Mesothelial cell of epicardium (in vitro differentiated cells): ENCODE measurements at regions not wholly inside any gene's neighbourhood (a gene's known extent, or its start where the extent isn't known, plus 50 kb on each side); places are given as distances from the start of the nearest gene placed in this dataset.

Source experiments
- DNase-seq, 2 experiments: peaks; one replicate each; pipeline ENCODE4 v3.0.0; 2021; ENCODE audit warnings: low spot score in 2 of 2; ENCODE audit not compliant: unreplicated experiment in 2 of 2
- H3K27ac Mint-ChIP-seq: 2 replicates; pipeline ENCODE4 v1.8.0; 2021; ENCODE audit warnings: mixed read lengths
- H3K27me3 Mint-ChIP-seq: 2 replicates; pipeline ENCODE4 v1.8.0; 2021; ENCODE audit warnings: low read depth, mixed read lengths
- H3K36me3 Mint-ChIP-seq: 2 replicates; pipeline ENCODE4 v1.8.0; 2021; ENCODE audit warnings: mixed read lengths
- H3K4me1 Mint-ChIP-seq: 2 replicates; pipeline ENCODE4 v1.8.0; 2021; ENCODE audit warnings: mixed read lengths
- H3K4me3 Mint-ChIP-seq: 2 replicates; pipeline ENCODE4 v1.8.0; 2021; ENCODE audit warnings: mild to moderate bottlenecking, moderate library complexity, mixed read lengths
- H3K9me3 Mint-ChIP-seq: 2 replicates; pipeline ENCODE4 v1.8.0; 2021; ENCODE audit warnings: mixed read lengths
- CTCF ChIP-seq: fragments of 200-600 bp; sonication (generic); IDR thresholded peaks from one replicate; pipeline ENCODE4 v1.5.0; 2021; ENCODE audit warnings: antibody characterized with exemption; ENCODE audit not compliant: unreplicated experiment

- TF ChIP-seq CTCF = no peak
- no peaks in the 10 kb centered on the region for H3K36me3 Mint-ChIP-seq
Observed at GRCh38 chr4:27327421-27328181, 467.0 kb downstream of the STIM2 start.

GRCh38 chr4:27338530-27338929, 477.9 kb downstream of the STIM2 start:
- Mint-ChIP-seq H3K4me1 (peaks cover 2% of the 10 kb centered on the region), H3K9me3 (peaks cover 11% of the 10 kb centered on the region), H3K4me3 (no peak overlapping the region), H3K27me3 (peaks cover 6% of the 10 kb centered on the region), H3K27ac (no peak overlapping the region), H3K36me3 (no peaks in the 10 kb centered on the region)
- no peak for TF ChIP-seq CTCF
- no peak for DNase-seq

More at GRCh38 chr4:27327421-27328181, 467.0 kb downstream of the STIM2 start:
- no peak for DNase-seq
- Mint-ChIP-seq H3K9me3 (peaks cover 6% of the 10 kb centered on the region), H3K27me3 (peaks cover 28% of the 10 kb centered on the region), H3K4me1 (no peaks in the 10 kb centered on the region), H3K4me3 (no peak overlapping the region), H3K27ac (no peak overlapping the region)

- Mint-ChIP-seq H3K4me1 (peaks cover 5% of the 10 kb centered on the region), H3K27ac (no peak overlapping the region), H3K36me3 (no peaks in the 10 kb centered on the region), H3K9me3 (no peaks in the 10 kb centered on the region), H3K27me3 (peaks cover 14% of the 10 kb centered on the region), H3K4me3 (no peak overlapping the region)
- no peak for TF ChIP-seq CTCF
- DNase-seq = no peak
Observed at GRCh38 chr4:27343411-27343810, 482.8 kb downstream of the STIM2 start.

GRCh38 chr4:27350161-27350560, 489.5 kb downstream of the STIM2 start:
- H3K27me3 Mint-ChIP-seq = peaks cover 14% of the 10 kb centered on the region
- TF ChIP-seq CTCF = no peak
- H3K36me3 Mint-ChIP-seq = no peaks in the 10 kb centered on the region
- DNase-seq = no peak
- H3K4me1 Mint-ChIP-seq = no peaks in the 10 kb centered on the region
- no peak overlapping the region for H3K4me3 Mint-ChIP-seq
- H3K9me3 Mint-ChIP-seq = peaks cover 3% of the 10 kb centered on the region
- no peak overlapping the region for H3K27ac Mint-ChIP-seq

GRCh38 chr4:27357283-27357682, 496.6 kb downstream of the STIM2 start:
- H3K4me3 Mint-ChIP-seq = no peak overlapping the region
- H3K9me3 Mint-ChIP-seq = peaks cover 3% of the 10 kb centered on the region
- peaks cover 7% of the 10 kb centered on the region for H3K27me3 Mint-ChIP-seq
- no peaks in the 10 kb centered on the region for H3K36me3 Mint-ChIP-seq
- H3K4me1 Mint-ChIP-seq = no peaks in the 10 kb centered on the region
- no peak overlapping the region for H3K27ac Mint-ChIP-seq
- DNase-seq = no peak
- TF ChIP-seq CTCF = no peak
